ENCODE measurements at regions not wholly inside any gene's neighbourhood (a gene's known extent, or its start where the extent isn't known, plus 50 kb on each side); places are given as distances from the start of the nearest gene placed in this dataset.

- DNase-seq (ENCODE audit: low spot score in 2 of 2): no peak
- 56% methylated on average over 3 of the region's 3 CpGs for WGBS
These were observed 66.1 kb upstream of the PAX2 start for GRCh38 chr10:100679327-100679726.

GRCh38 chr10:100683004-100683403 lies 62.4 kb upstream of the PAX2 start:
- WGBS: 13% methylated on average over 1 of the region's 1 CpG
- no peak overlapping the region for H3K27ac ChIP-seq
- no peaks in the 10 kb centered on the region for H3K36me3 ChIP-seq
- H3K27me3 ChIP-seq: peaks cover 98% of the 10 kb centered on the region
- no peak for DNase-seq (ENCODE audit: low spot score in 2 of 2)
- peaks cover 5% of the 10 kb centered on the region for H3K4me1 ChIP-seq
- TF ChIP-seq POLR2AphosphoS5 (IDR thresholded peaks at IDR 0.05): no peak
- no peak for TF ChIP-seq POLR2A (IDR thresholded peaks at IDR 0.05)
- TF ChIP-seq CTCF (IDR thresholded peaks at IDR 0.05): no peak
- no peak for TF ChIP-seq EP300 (IDR thresholded peaks at IDR 0.05)
- no peak overlapping the region for H3K4me3 ChIP-seq
- H3K9me3 ChIP-seq: no peaks in the 10 kb centered on the region

More at GRCh38 chr10:100679327-100679726, 66.1 kb upstream of the PAX2 start:
- TF ChIP-seq EP300 (IDR thresholded peaks at IDR 0.05) (no peak), POLR2AphosphoS5 (IDR thresholded peaks at IDR 0.05) (no peak), CTCF (IDR thresholded peaks at IDR 0.05) (no peak), POLR2A (IDR thresholded peaks at IDR 0.05) (no peak)
- Histone ChIP-seq H3K36me3 (no peaks in the 10 kb centered on the region), H3K27ac (no peak overlapping the region), H3K4me3 (no peak overlapping the region), H3K9me3 (no peaks in the 10 kb centered on the region), H3K4me1 (peaks cover 5% of the 10 kb centered on the region), H3K27me3 (peaks cover 71% of the 10 kb centered on the region)

GRCh38 chr10:100683545-100684300 lies 61.7 kb upstream of the PAX2 start:
- no peak for DNase-seq (ENCODE audit: low spot score in 2 of 2)
- Histone ChIP-seq H3K4me3 (no peak overlapping the region), H3K9me3 (no peaks in the 10 kb centered on the region), H3K27ac (no peak overlapping the region), H3K36me3 (no peaks in the 10 kb centered on the region), H3K27me3 (peaks cover 98% of the 10 kb centered on the region), H3K4me1 (peaks cover 5% of the 10 kb centered on the region)
- WGBS: 2% methylated on average over 14 of the region's 14 CpGs
- TF ChIP-seq EP300 (IDR thresholded peaks at IDR 0.05) (no peak), POLR2AphosphoS5 (IDR thresholded peaks at IDR 0.05) (no peak), POLR2A (IDR thresholded peaks at IDR 0.05) (no peak), CTCF (IDR thresholded peaks at IDR 0.05) (no peak)

- H3K27ac ChIP-seq: no peak overlapping the region
- 12% methylated on average over 9 of the region's 9 CpGs for WGBS
- no peak for DNase-seq (ENCODE audit: low spot score in 2 of 2)
- H3K27me3 ChIP-seq: peaks cover 99% of the 10 kb centered on the region
- TF ChIP-seq EP300 (IDR thresholded peaks at IDR 0.05): no peak
- TF ChIP-seq POLR2AphosphoS5 (IDR thresholded peaks at IDR 0.05): no peak
- TF ChIP-seq CTCF (IDR thresholded peaks at IDR 0.05): no peak
- no peak for TF ChIP-seq POLR2A (IDR thresholded peaks at IDR 0.05)
- peaks cover 5% of the 10 kb centered on the region for H3K4me1 ChIP-seq
- no peaks in the 10 kb centered on the region for H3K9me3 ChIP-seq
- no peak overlapping the region for H3K4me3 ChIP-seq
- no peaks in the 10 kb centered on the region for H3K36me3 ChIP-seq
These were observed 60.6 kb upstream of the PAX2 start for GRCh38 chr10:100684688-100685235.

GRCh38 chr10:100685331-100685730 lies 60.1 kb upstream of the PAX2 start:
- Histone ChIP-seq H3K9me3 (no peaks in the 10 kb centered on the region), H3K4me1 (peaks cover 5% of the 10 kb centered on the region), H3K27me3 (peaks cover 99% of the 10 kb centered on the region), H3K36me3 (no peaks in the 10 kb centered on the region), H3K27ac (no peak overlapping the region), H3K4me3 (no peak overlapping the region)
- no peak for TF ChIP-seq EP300 (IDR thresholded peaks at IDR 0.05)
- no peak for TF ChIP-seq POLR2AphosphoS5 (IDR thresholded peaks at IDR 0.05)
- TF ChIP-seq POLR2A (IDR thresholded peaks at IDR 0.05): no peak
- TF ChIP-seq CTCF (IDR thresholded peaks at IDR 0.05): no peak
- no peak for DNase-seq (ENCODE audit: low spot score in 2 of 2)
- WGBS: 45% methylated on average over 5 of the region's 6 CpGs
